A549 (cell line): ENCODE measurements at regions not wholly inside any gene's neighbourhood (a gene's known extent, or its start where the extent isn't known, plus 50 kb on each side); places are given as distances from the start of the nearest gene placed in this dataset.

Experiments used
- ATAC-seq, 2 experiments: fragments of 200-7000 bp in 1 of 2; fragments of >200 bp in 1 of 2; cut with Nextera tagmentation in 1 of 2; cut with Tn5 transposase in 1 of 2; 3 replicates each; pipeline versions ENCODE4 v1.8.0 to v1.9.1; 2018 to 2020; ENCODE audit warnings: mild to moderate bottlenecking in 1 of 2, moderate library complexity in 1 of 2
- CTCF ChIA-PET: fragments of 300-600 bp; sonication (Branson Sonifier 250); formaldehyde crosslinking; extraction: SDS; loops from one replicate; lab custom pipeline; 2021; ENCODE audit warnings: antibody characterized with exemption, inconsistent platforms; lab: Yijun Ruan, JAX
- POLR2A ChIA-PET: fragments of 350-600 bp; formaldehyde crosslinking; extraction: SDS; loops from one replicate; lab custom pipeline; 2021; ENCODE audit warnings: antibody characterized with exemption, inconsistent platforms; lab: Yijun Ruan, JAX
- DNase-seq, 2 experiments: peaks; one replicate each; pipeline versions ENCODE4 v3.0.0 to v3.0.0-alpha.2; 2011 to 2016; ENCODE audit warnings: low read depth in 1 of 2, low spot score in 1 of 2
- FAIRE-seq: peaks from 2 replicates; lab custom pipeline; 2011; peaks lifted over from hg19 to GRCh38; lab: Jason Lieb, UNC
- H3K27ac ChIP-seq, 2 experiments: fragments of >200 bp; sonication (Bioruptor Twin); formaldehyde crosslinking; 3 replicates each; pipeline ENCODE4 v1.5.1; 2016 to 2017
- H3K4me1 ChIP-seq: fragments of >200 bp; sonication (Bioruptor Twin); formaldehyde crosslinking; 3 replicates; pipeline ENCODE4 v1.6.1; 2016
- H3K4me2 ChIP-seq: fragments of >200 bp; sonication (Bioruptor Twin); formaldehyde crosslinking; 3 replicates; pipeline ENCODE4 v1.6.1; 2016
- H3K4me3 ChIP-seq: fragments of >200 bp; sonication (Bioruptor Twin); formaldehyde crosslinking; 3 replicates; pipeline ENCODE4 v1.5.1; 2016
- H3K9me3 ChIP-seq: fragments of >200 bp; sonication (Bioruptor Twin); formaldehyde crosslinking; 3 replicates; pipeline ENCODE4 v1.6.1; 2016
- ATOH8 ChIP-seq: fragments of 250-450 bp; sonication (Bioruptor Pico); IDR thresholded peaks from 2 replicates; pipeline ENCODE4 v1.5.0; 2020; ENCODE audit warnings: low read depth, mild to moderate bottlenecking, moderate library complexity
- BHLHE40 ChIP-seq: IDR thresholded peaks from 2 replicates; pipeline ENCODE4 v1.6.1; 2012; ENCODE audit warnings: low read depth, low read length, inconsistent platforms
- CBX8 ChIP-seq: fragments of 200-600 bp; sonication (generic); IDR thresholded peaks from 2 replicates; pipeline ENCODE4 v1.6.1; 2016
- CEBPB ChIP-seq, 2 experiments: fragments of >200 bp in 1 of 2; sonication (Bioruptor Twin) in 1 of 2; formaldehyde crosslinking in 1 of 2; IDR thresholded peaks; 2 replicates each; pipeline ENCODE4 v1.6.1; 2012 to 2016
- CHD2 ChIP-seq: fragments of 150-350 bp; IDR thresholded peaks from 2 replicates; pipeline ENCODE4 v1.6.1; 2014; ENCODE audit warnings: low read length; ENCODE audit not compliant: partially characterized antibody
- EHF ChIP-seq: fragments of 250-450 bp; sonication (Bioruptor Pico); IDR thresholded peaks from 2 replicates; pipeline ENCODE4 v1.5.0; 2020; ENCODE audit warnings: mild to moderate bottlenecking
- FOSB ChIP-seq: fragments of 250-450 bp; sonication (Bioruptor Pico); IDR thresholded peaks from 2 replicates; pipeline ENCODE4 v1.5.0; 2020; ENCODE audit warnings: mild to moderate bottlenecking, moderate library complexity
- FOSL2 ChIP-seq, 2 experiments: fragments of 450-650 bp in 1 of 2; fragments of >200 bp in 1 of 2; sonication (Bioruptor Twin) in 1 of 2; formaldehyde crosslinking; IDR thresholded peaks; 2 replicates each; pipeline versions ENCODE4 v1.5.0 to v1.6.1; 2016 to 2020; ENCODE audit warnings: mild to moderate bottlenecking in 1 of 2, moderate library complexity in 1 of 2
- GATA3 ChIP-seq: IDR thresholded peaks from 2 replicates; pipeline ENCODE4 v1.6.1; 2012; ENCODE audit warnings: borderline replicate concordance
- HEYL ChIP-seq: fragments of 250-450 bp; sonication (Bioruptor Pico); IDR thresholded peaks from 2 replicates; pipeline ENCODE4 v1.8.0; 2021; ENCODE audit warnings: mild to moderate bottlenecking, moderate library complexity
- JUN ChIP-seq, 2 experiments: fragments of >200 bp; sonication (Bioruptor Twin); formaldehyde crosslinking; IDR thresholded peaks; 2 replicates in 1 of 2; 3 replicates in 1 of 2; pipeline ENCODE4 v1.6.1; 2016 to 2017
- JUNB ChIP-seq: fragments of >200 bp; sonication (Bioruptor Twin); formaldehyde crosslinking; IDR thresholded peaks from 2 replicates; pipeline ENCODE4 v1.6.1; 2016
- KDM5A ChIP-seq: fragments of 200-600 bp; sonication (generic); IDR thresholded peaks from 2 replicates; pipeline ENCODE4 v1.6.1; 2016; ENCODE audit warnings: antibody characterized with exemption, mild to moderate bottlenecking
- NPAS2 ChIP-seq: fragments of 250-450 bp; sonication (Bioruptor Pico); IDR thresholded peaks from 2 replicates; pipeline ENCODE4 v1.8.0; 2022; ENCODE audit warnings: mild to moderate bottlenecking, moderate library complexity, borderline replicate concordance
- PHF8 ChIP-seq: fragments of 200-600 bp; sonication (generic); IDR thresholded peaks from 2 replicates; pipeline ENCODE4 v1.6.1; 2016; ENCODE audit warnings: low read depth, mild to moderate bottlenecking, antibody characterized with exemption, moderate library complexity, borderline replicate concordance
- RCOR1 ChIP-seq: fragments of 150-350 bp; IDR thresholded peaks from 2 replicates; pipeline ENCODE4 v1.6.1; 2014; ENCODE audit warnings: antibody characterized with exemption, low read length, low read depth
- RFX5 ChIP-seq: fragments of 450-650 bp; IDR thresholded peaks from 2 replicates; pipeline ENCODE4 v1.7.1; 2014; ENCODE audit warnings: antibody characterized with exemption, mild to moderate bottlenecking, moderate library complexity
- TFCP2L1 ChIP-seq: fragments of 250-450 bp; sonication (Bioruptor Pico); IDR thresholded peaks from 2 replicates; pipeline ENCODE4 v1.5.0; 2021; ENCODE audit warnings: mild to moderate bottlenecking
- ZFP36 ChIP-seq: fragments of 450-650 bp; IDR thresholded peaks from 2 replicates; pipeline ENCODE4 v1.6.1; 2014; ENCODE audit warnings: borderline replicate concordance; ENCODE audit not compliant: partially characterized antibody
- WGBS: methylation state at CpG from one replicate; pipeline ENCODE4 v1.1.6; 2017; ENCODE audit errors: missing lambda C conversion rate; 5-methylcytosine and 5-hydroxymethylcytosine counted together

- ChIA-PET CTCF (no interaction called here), POLR2A (no interaction called here)
- Histone ChIP-seq H3K4me3 (no peak overlapping the region), H3K9me3 (no peaks in the 10 kb centered on the region), H3K27ac (no peak overlapping the region), H3K4me1 (no peaks in the 10 kb centered on the region), H3K4me2 (no peak overlapping the region)
- 0% methylated on average over 2 of the region's 2 CpGs for WGBS
- DNase-seq = no peak
- TF ChIP-seq ATOH8 (CRISPR knock-in tag) = no peak
- no peak for TF ChIP-seq HEYL
- TF ChIP-seq CEBPB (IDR thresholded peaks at IDR 0.05) = no peak
- TF ChIP-seq BHLHE40 = no peak
- no peak for TF ChIP-seq FOSB (CRISPR knock-in tag)
- no peak for TF ChIP-seq ZFP36
- no peak for TF ChIP-seq CHD2
- ATAC-seq = no peak
- no peak for FAIRE-seq
Observed at GRCh38 chr10:27599546-27599945, 95.4 kb downstream of the RAB18 start.

- no peak for ATAC-seq
- H3K4me1 ChIP-seq = no peaks in the 10 kb centered on the region
- no peaks in the 10 kb centered on the region for H3K9me3 ChIP-seq
- TF ChIP-seq RFX5 = no peak
- no peak for TF ChIP-seq GATA3
- no peak for TF ChIP-seq JUNB
- no peak for TF ChIP-seq CHD2
- no peak for TF ChIP-seq JUN (IDR thresholded peaks at IDR 0.05)
- TF ChIP-seq CEBPB (IDR thresholded peaks at IDR 0.05) = no peak
- TF ChIP-seq, all 56 proteins: peak for 0
- ChIA-PET CTCF (interaction anchor here (0.6 to 1.2 kb wide), 2 partner anchors 119 to 142 kb away, joined by 3 read pairs; no protein-coding TSS in a partner anchor), POLR2A (no interaction called here)
- 44% methylated on average over 2 of the region's 2 CpGs for WGBS
- Histone ChIP-seq H3K27ac (no peak overlapping the region), H3K4me3 (no peak overlapping the region), H3K4me2 (no peak overlapping the region)
- FAIRE-seq = no peak
- no peak for DNase-seq
Observed at GRCh38 chr10:27600930-27601329, 96.8 kb downstream of the RAB18 start.

GRCh38 chr10:27601503-27601902 is 97.4 kb downstream of the RAB18 start:
- ChIA-PET POLR2A (no interaction called here), CTCF (interaction anchor here (0.6 to 1.2 kb wide), 2 partner anchors 120 to 141 kb away, joined by 3 read pairs; no protein-coding TSS in a partner anchor)
- Histone ChIP-seq H3K4me1 (no peaks in the 10 kb centered on the region), H3K4me2 (no peak overlapping the region)
- TF ChIP-seq CBX8 = no peak
- TF ChIP-seq EHF (CRISPR knock-in tag) = no peak
- TF ChIP-seq GATA3 = no peak
- TF ChIP-seq TFCP2L1 = no peak
- TF ChIP-seq PHF8 = no peak
- TF ChIP-seq FOSL2 (IDR thresholded peaks at IDR 0.05) = no peak
- no peak for TF ChIP-seq FOSL2 (CRISPR knock-in tag; IDR thresholded peaks at IDR 0.05)
- TF ChIP-seq, all 56 proteins: peak for 0
- Histone ChIP-seq H3K27ac (no peak overlapping the region), H3K4me3 (no peak overlapping the region), H3K9me3 (no peaks in the 10 kb centered on the region)
- ATAC-seq = no peak
- DNase-seq = no peak
- no peak for FAIRE-seq
- 17% methylated on average over 5 of the region's 5 CpGs for WGBS

- FAIRE-seq (no peak), ATAC-seq (no peak), DNase-seq (no peak)
- no peak overlapping the region for H3K4me2 ChIP-seq
- TF ChIP-seq RFX5 (no peak), BHLHE40 (no peak), KDM5A (no peak), NPAS2 (CRISPR knock-in tag) (no peak), JUNB (no peak), HEYL (no peak), ATOH8 (CRISPR knock-in tag) (no peak), CBX8 (no peak), RCOR1 (no peak)
- no peak overlapping the region for H3K27ac ChIP-seq
- no peaks in the 10 kb centered on the region for H3K9me3 ChIP-seq
- H3K4me3 ChIP-seq = no peak overlapping the region
- ChIA-PET POLR2A (no interaction called here), CTCF (no interaction called here)
- H3K4me1 ChIP-seq = no peaks in the 10 kb centered on the region
- 46% methylated on average over 6 of the region's 6 CpGs for WGBS
Observed at GRCh38 chr10:27601946-27602538, 97.9 kb downstream of the RAB18 start.
